OCI-LY1 (cell line): ENCODE measurements at regions not wholly inside any gene's neighbourhood (a gene's known extent, or its start where the extent isn't known, plus 50 kb on each side); places are given as distances from the start of the nearest gene placed in this dataset.

Experiments used
- EZH2 ChIP-seq: fragments of 200-600 bp; sonication (generic), shearing (Covaris generic); IDR thresholded peaks from 2 replicates; pipeline ENCODE4 v1.8.0; 2017; ENCODE audit warnings: borderline replicate concordance, mixed run types, mild to moderate bottlenecking, antibody characterized with exemption, low read length, moderate library complexity, mixed read lengths
- TF ChIP-seq, protein P1 (sequence below): fragments of 200-600 bp; sonication (generic), shearing (Covaris generic); IDR thresholded peaks from 2 replicates; pipeline ENCODE4 v1.5.1; 2017; ENCODE audit warnings: mild to moderate bottlenecking, antibody characterized with exemption, low read length, moderate library complexity, mixed read lengths

DNA sequence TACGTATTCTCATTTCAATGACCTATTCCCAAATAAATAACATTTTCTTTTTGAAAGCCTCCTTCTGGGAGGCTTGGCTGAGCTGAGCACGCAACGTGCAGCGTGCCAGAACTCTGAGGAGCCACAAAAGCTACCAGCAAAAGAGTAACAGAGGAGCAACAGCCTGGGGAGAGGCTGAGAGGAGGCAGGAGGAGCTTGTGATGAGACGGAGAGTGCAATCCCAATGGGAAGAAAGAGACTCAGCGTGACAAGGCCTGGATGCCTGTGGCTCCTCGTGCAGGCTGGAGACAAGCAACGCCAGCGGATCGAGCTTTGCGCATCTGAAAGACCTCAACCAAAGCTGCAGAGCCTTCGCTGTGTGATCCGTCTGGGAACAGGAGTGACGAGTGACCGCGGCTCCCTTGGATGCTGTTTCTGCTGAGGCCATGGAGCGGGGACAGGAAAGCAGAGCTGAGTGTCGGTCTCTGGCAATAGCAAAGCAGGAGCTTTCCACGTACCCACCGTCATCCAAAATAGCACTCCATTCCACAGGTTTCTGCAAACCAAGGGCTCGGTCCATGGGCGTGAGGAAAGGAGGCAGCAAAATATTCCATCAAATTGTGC, 171.7 kb upstream of the PFKP start:
- TF ChIP-seq, protein P1, sequence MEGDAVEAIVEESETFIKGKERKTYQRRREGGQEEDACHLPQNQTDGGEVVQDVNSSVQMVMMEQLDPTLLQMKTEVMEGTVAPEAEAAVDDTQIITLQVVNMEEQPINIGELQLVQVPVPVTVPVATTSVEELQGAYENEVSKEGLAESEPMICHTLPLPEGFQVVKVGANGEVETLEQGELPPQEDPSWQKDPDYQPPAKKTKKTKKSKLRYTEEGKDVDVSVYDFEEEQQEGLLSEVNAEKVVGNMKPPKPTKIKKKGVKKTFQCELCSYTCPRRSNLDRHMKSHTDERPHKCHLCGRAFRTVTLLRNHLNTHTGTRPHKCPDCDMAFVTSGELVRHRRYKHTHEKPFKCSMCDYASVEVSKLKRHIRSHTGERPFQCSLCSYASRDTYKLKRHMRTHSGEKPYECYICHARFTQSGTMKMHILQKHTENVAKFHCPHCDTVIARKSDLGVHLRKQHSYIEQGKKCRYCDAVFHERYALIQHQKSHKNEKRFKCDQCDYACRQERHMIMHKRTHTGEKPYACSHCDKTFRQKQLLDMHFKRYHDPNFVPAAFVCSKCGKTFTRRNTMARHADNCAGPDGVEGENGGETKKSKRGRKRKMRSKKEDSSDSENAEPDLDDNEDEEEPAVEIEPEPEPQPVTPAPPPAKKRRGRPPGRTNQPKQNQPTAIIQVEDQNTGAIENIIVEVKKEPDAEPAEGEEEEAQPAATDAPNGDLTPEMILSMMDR: no peak
- no peak for TF ChIP-seq EZH2
